ENCODE measurements at regions not wholly inside any gene's neighbourhood (a gene's known extent, or its start where the extent isn't known, plus 50 kb on each side); places are given as distances from the start of the nearest gene placed in this dataset.

DNA sequence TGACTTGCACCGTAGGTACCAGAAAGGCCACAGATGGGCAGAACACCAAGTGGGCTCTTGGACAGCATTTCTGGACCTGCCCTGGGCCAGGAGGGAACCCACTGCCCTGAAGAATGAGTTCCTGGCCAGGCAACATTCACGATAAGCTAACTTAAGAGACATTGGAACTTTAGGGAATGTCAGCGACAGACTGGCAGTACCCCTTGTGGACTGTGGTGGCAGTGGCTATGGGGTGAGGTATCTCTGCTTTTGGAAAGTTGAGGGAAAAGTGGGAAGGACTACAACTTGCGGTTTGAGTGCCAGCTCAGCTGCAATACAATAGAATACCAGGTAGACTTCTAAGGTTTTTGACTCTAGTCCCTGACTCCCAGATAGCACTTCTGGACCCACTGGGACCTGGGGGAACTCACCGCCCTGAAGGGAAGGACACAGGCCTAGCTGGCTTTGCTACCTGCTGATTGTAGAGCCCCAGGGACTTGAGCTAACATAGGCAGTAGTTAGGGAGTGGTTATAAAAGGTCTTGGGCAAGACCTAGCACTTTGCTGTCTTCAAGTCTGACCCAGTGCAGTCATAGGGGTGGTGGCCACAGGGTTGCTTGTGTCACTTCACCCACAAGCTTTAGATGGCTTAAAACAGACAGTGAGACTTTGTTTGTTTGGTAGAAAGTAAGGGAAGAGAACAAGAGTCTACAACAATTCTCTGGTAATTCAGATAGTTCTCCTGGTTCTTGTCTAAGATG, 617.6 kb downstream of the COL12A1 start:
- ChIA-PET CTCF (interaction anchor here (0.5 to 1.5 kb wide), 3 partner anchors 287 to 1032 kb away, joined by 3 to 4 read pairs (median 3); no protein-coding TSS in a partner anchor), POLR2A (interaction anchor here (1.3 kb wide), 1 partner anchor 14 kb away, joined by 3 read pairs; no protein-coding TSS in a partner anchor)
- peaks cover 19% of the 10 kb centered on the region for H3K4me1 Mint-ChIP-seq (ENCODE audit: insufficient read depth, unreplicated experiment)
- H3K9me3 Mint-ChIP-seq (ENCODE audit: unreplicated experiment): no peaks in the 10 kb centered on the region
- no peaks in the 10 kb centered on the region for H3K36me3 Mint-ChIP-seq (ENCODE audit: insufficient read depth, unreplicated experiment)
- H3K27me3 Mint-ChIP-seq (ENCODE audit: insufficient read depth, unreplicated experiment): no peaks in the 10 kb centered on the region
- no peak for TF ChIP-seq CTCF (IDR thresholded peaks at IDR 0.05; ENCODE audit: unreplicated experiment)
- intact Hi-C loops (cut with micrococcal nuclease): no loop called here
- no TSS peak for BruUV-seq (replicated peaks)
- no peak for DNase-seq (ENCODE audit: unreplicated experiment)
- H3K4me3 Mint-ChIP-seq (ENCODE audit: unreplicated experiment): no peak overlapping the region
- peak overlapping the region; percentile 38 for H3K27ac Mint-ChIP-seq (ENCODE audit: low read depth, unreplicated experiment)

DNA sequence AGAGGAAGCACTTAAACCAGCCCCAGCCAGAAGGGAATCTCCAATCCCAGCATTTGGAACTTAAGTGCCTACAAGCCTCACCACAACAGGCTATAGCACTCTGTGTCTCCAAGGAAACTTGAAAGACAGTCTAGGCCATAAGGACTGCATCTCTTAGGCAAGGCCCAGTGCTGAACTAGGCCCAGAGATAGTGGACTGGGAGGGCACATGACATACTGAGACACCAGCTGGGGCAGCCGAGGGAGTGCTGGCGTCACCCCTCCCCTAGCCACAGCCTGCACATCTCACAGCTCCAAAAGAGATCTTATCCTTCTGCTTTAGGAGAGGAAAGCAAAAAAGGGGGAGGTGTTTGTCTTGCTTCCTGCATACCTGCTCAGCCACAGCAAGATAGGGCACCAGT, 618.5 kb downstream of the COL12A1 start:
- peaks cover 19% of the 10 kb centered on the region for H3K4me1 Mint-ChIP-seq (ENCODE audit: insufficient read depth, unreplicated experiment)
- ChIA-PET POLR2A (no interaction called here), CTCF (interaction anchor here (0.5 to 1.5 kb wide), 3 partner anchors 58 to 496 kb away, joined by 3 to 4 read pairs (median 3); no protein-coding TSS in a partner anchor)
- no TSS peak for BruUV-seq (replicated peaks)
- H3K27ac Mint-ChIP-seq (ENCODE audit: low read depth, unreplicated experiment): no peak overlapping the region
- no peaks in the 10 kb centered on the region for H3K9me3 Mint-ChIP-seq (ENCODE audit: unreplicated experiment)
- intact Hi-C loops (cut with micrococcal nuclease): no loop called here
- no peak for TF ChIP-seq CTCF (IDR thresholded peaks at IDR 0.05; ENCODE audit: unreplicated experiment)
- DNase-seq (ENCODE audit: unreplicated experiment): no peak
- H3K4me3 Mint-ChIP-seq (ENCODE audit: unreplicated experiment): no peak overlapping the region
- no peaks in the 10 kb centered on the region for H3K36me3 Mint-ChIP-seq (ENCODE audit: insufficient read depth, unreplicated experiment)
- H3K27me3 Mint-ChIP-seq (ENCODE audit: insufficient read depth, unreplicated experiment): no peaks in the 10 kb centered on the region

DNA sequence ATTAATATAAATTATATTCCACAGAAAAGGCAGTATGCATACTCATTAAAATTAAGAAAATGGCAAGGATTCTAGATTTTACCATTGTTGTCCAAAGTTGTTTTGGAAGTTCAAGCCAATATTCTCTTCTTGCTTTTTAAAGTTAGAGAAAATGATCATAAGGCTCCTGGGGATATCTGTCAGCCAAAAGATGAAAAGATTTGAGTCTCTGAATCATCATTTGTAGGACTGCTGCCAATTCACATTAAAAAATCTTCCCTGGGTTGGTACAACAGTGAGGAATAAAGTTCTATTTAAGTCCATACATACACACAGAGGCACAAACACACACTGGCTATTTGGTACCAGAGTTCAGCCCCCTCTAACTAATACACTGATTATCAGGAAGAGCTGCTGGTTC, 620.1 kb downstream of the COL12A1 start:
- Mint-ChIP-seq H3K9me3 (ENCODE audit: unreplicated experiment) (no peaks in the 10 kb centered on the region), H3K27me3 (ENCODE audit: insufficient read depth, unreplicated experiment) (no peaks in the 10 kb centered on the region), H3K4me3 (ENCODE audit: unreplicated experiment) (no peak overlapping the region), H3K36me3 (ENCODE audit: insufficient read depth, unreplicated experiment) (no peaks in the 10 kb centered on the region), H3K4me1 (ENCODE audit: insufficient read depth, unreplicated experiment) (peaks cover 19% of the 10 kb centered on the region), H3K27ac (ENCODE audit: low read depth, unreplicated experiment) (no peak overlapping the region)
- TF ChIP-seq CTCF (IDR thresholded peaks at IDR 0.05; ENCODE audit: unreplicated experiment): no peak
- no TSS peak for BruUV-seq (replicated peaks)
- CTCF ChIA-PET: no interaction called here
- intact Hi-C loops (cut with micrococcal nuclease): no loop called here
- DNase-seq (ENCODE audit: unreplicated experiment): peak; percentile 44
- POLR2A ChIA-PET: interaction anchor here (2.1 kb wide), 1 partner anchor 164 kb away, joined by 4 read pairs; no protein-coding TSS in a partner anchor

- BruUV-seq (replicated peaks): no TSS peak
- CTCF ChIA-PET: no interaction called here
- Mint-ChIP-seq H3K27ac (ENCODE audit: low read depth, unreplicated experiment) (no peak overlapping the region), H3K27me3 (ENCODE audit: insufficient read depth, unreplicated experiment) (no peaks in the 10 kb centered on the region), H3K36me3 (ENCODE audit: insufficient read depth, unreplicated experiment) (no peaks in the 10 kb centered on the region), H3K9me3 (ENCODE audit: unreplicated experiment) (no peaks in the 10 kb centered on the region), H3K4me1 (ENCODE audit: insufficient read depth, unreplicated experiment) (peaks cover 29% of the 10 kb centered on the region), H3K4me3 (ENCODE audit: unreplicated experiment) (no peak overlapping the region)
- POLR2A ChIA-PET: interaction anchor here (0.9 kb wide), 1 partner anchor 441 kb away, joined by 3 read pairs; no protein-coding TSS in a partner anchor
- TF ChIP-seq CTCF (IDR thresholded peaks at IDR 0.05; ENCODE audit: unreplicated experiment): no peak
- no peak for DNase-seq (ENCODE audit: unreplicated experiment)
- intact Hi-C loops (cut with micrococcal nuclease): no loop called here
These were observed 624.2 kb downstream of the COL12A1 start for GRCh38 chr6:74581681-74582080.
